ENCODE measurements at regions not wholly inside any gene's neighbourhood (a gene's known extent, or its start where the extent isn't known, plus 50 kb on each side); places are given as distances from the start of the nearest gene placed in this dataset.

- H3K36me3 ChIP-seq = no peaks in the 10 kb centered on the region
- H3K27ac ChIP-seq = no peak overlapping the region
- DNase-seq = no peak
- peaks cover 5% of the 10 kb centered on the region for H3K9me3 ChIP-seq (ENCODE audit: severe bottlenecking)
- H3K4me3 ChIP-seq (ENCODE audit: low read depth, low read length) = no peak overlapping the region
- no peak for TF ChIP-seq CTCF (IDR thresholded peaks at IDR 0.05; ENCODE audit: low read depth, low read length)
- H3K27me3 ChIP-seq (ENCODE audit: insufficient read depth, low read depth, severe bottlenecking) = no peaks in the 10 kb centered on the region
Observed at GRCh38 chr2:121047383-121047782, 237.6 kb downstream of the TFCP2L1 start.

- Histone ChIP-seq H3K27me3 (ENCODE audit: insufficient read depth, low read depth, severe bottlenecking) (no peaks in the 10 kb centered on the region), H3K36me3 (no peaks in the 10 kb centered on the region), H3K9me3 (ENCODE audit: severe bottlenecking) (peaks cover 7% of the 10 kb centered on the region), H3K27ac (no peak overlapping the region), H3K4me3 (ENCODE audit: low read depth, low read length) (no peak overlapping the region)
- no peak for TF ChIP-seq CTCF (IDR thresholded peaks at IDR 0.05; ENCODE audit: low read depth, low read length)
- DNase-seq = no peak
Observed at GRCh38 chr2:121049131-121049530, 235.9 kb downstream of the TFCP2L1 start.

- Histone ChIP-seq H3K36me3 (no peaks in the 10 kb centered on the region), H3K27me3 (ENCODE audit: insufficient read depth, low read depth, severe bottlenecking) (no peaks in the 10 kb centered on the region), H3K9me3 (ENCODE audit: severe bottlenecking) (peaks cover 8% of the 10 kb centered on the region), H3K27ac (no peak overlapping the region), H3K4me3 (ENCODE audit: low read depth, low read length) (no peak overlapping the region)
- DNase-seq = no peak
- no peak for TF ChIP-seq CTCF (IDR thresholded peaks at IDR 0.05; ENCODE audit: low read depth, low read length)
Observed at GRCh38 chr2:121049950-121050585, 234.9 kb downstream of the TFCP2L1 start.

- Histone ChIP-seq H3K27me3 (ENCODE audit: insufficient read depth, low read depth, severe bottlenecking) (no peaks in the 10 kb centered on the region), H3K36me3 (no peaks in the 10 kb centered on the region), H3K4me3 (ENCODE audit: low read depth, low read length) (no peak overlapping the region), H3K27ac (no peak overlapping the region), H3K9me3 (ENCODE audit: severe bottlenecking) (peaks cover 8% of the 10 kb centered on the region)
- no peak for TF ChIP-seq CTCF (IDR thresholded peaks at IDR 0.05; ENCODE audit: low read depth, low read length)
- no peak for DNase-seq
Observed at GRCh38 chr2:121051311-121051710, 233.7 kb downstream of the TFCP2L1 start.

- Histone ChIP-seq H3K27me3 (ENCODE audit: insufficient read depth, low read depth, severe bottlenecking) (no peaks in the 10 kb centered on the region), H3K27ac (no peak overlapping the region), H3K9me3 (ENCODE audit: severe bottlenecking) (peaks cover 8% of the 10 kb centered on the region), H3K4me3 (ENCODE audit: low read depth, low read length) (no peak overlapping the region), H3K36me3 (no peaks in the 10 kb centered on the region)
- TF ChIP-seq CTCF (IDR thresholded peaks at IDR 0.05; ENCODE audit: low read depth, low read length) = no peak
- DNase-seq = no peak
Observed at GRCh38 chr2:121052023-121052422, 233.0 kb downstream of the TFCP2L1 start.

- DNase-seq = no peak
- no peaks in the 10 kb centered on the region for H3K27me3 ChIP-seq (ENCODE audit: insufficient read depth, low read depth, severe bottlenecking)
- H3K9me3 ChIP-seq (ENCODE audit: severe bottlenecking) = peaks cover 8% of the 10 kb centered on the region
- H3K36me3 ChIP-seq = no peaks in the 10 kb centered on the region
- no peak overlapping the region for H3K4me3 ChIP-seq (ENCODE audit: low read depth, low read length)
- H3K27ac ChIP-seq = no peak overlapping the region
- TF ChIP-seq CTCF (IDR thresholded peaks at IDR 0.05; ENCODE audit: low read depth, low read length) = no peak
Observed at GRCh38 chr2:121052521-121052920, 232.5 kb downstream of the TFCP2L1 start.
